A549 (cell line): ENCODE measurements at regions not wholly inside any gene's neighbourhood (a gene's known extent, or its start where the extent isn't known, plus 50 kb on each side); places are given as distances from the start of the nearest gene placed in this dataset.

Experiments
- CBX2 ChIP-seq: fragments of 200-600 bp; sonication (generic); IDR thresholded peaks from 2 replicates; pipeline ENCODE4 v1.6.1; 2016; ENCODE audit warnings: low read depth, mild to moderate bottlenecking, borderline replicate concordance
- CEBPB ChIP-seq, 2 experiments: fragments of >200 bp in 1 of 2; sonication (Bioruptor Twin) in 1 of 2; formaldehyde crosslinking in 1 of 2; IDR thresholded peaks; 2 replicates each; pipeline ENCODE4 v1.6.1; 2012 to 2016
- CHD2 ChIP-seq: fragments of 150-350 bp; IDR thresholded peaks from 2 replicates; pipeline ENCODE4 v1.6.1; 2014; ENCODE audit warnings: low read length; ENCODE audit not compliant: partially characterized antibody
- CTCF ChIP-seq: fragments of >200 bp; sonication (Bioruptor Twin); formaldehyde crosslinking; IDR thresholded peaks from 3 replicates; pipeline ENCODE4 v1.5.1; 2016
- EP300 ChIP-seq, 2 experiments: fragments of >200 bp; sonication (Bioruptor Twin); formaldehyde crosslinking; IDR thresholded peaks; 2 replicates in 1 of 2; 3 replicates in 1 of 2; pipeline ENCODE4 v1.6.1; 2016 to 2017
- MYC ChIP-seq: IDR thresholded peaks from 2 replicates; pipeline ENCODE4 v1.6.1; 2012; ENCODE audit warnings: mild to moderate bottlenecking, inconsistent platforms, low read length, improper control_type of control experiment, borderline replicate concordance
- NPAS2 ChIP-seq: fragments of 250-450 bp; sonication (Bioruptor Pico); IDR thresholded peaks from 2 replicates; pipeline ENCODE4 v1.8.0; 2022; ENCODE audit warnings: mild to moderate bottlenecking, moderate library complexity, borderline replicate concordance
- PHF8 ChIP-seq: fragments of 200-600 bp; sonication (generic); IDR thresholded peaks from 2 replicates; pipeline ENCODE4 v1.6.1; 2016; ENCODE audit warnings: low read depth, mild to moderate bottlenecking, antibody characterized with exemption, moderate library complexity, borderline replicate concordance
- POLR2A ChIP-seq: IDR thresholded peaks from 2 replicates; pipeline ENCODE4 v1.6.1; 2012; ENCODE audit warnings: mild to moderate bottlenecking, low read length
- POLR2AphosphoS2 ChIP-seq: conservative IDR thresholded peaks from 2 replicates; pipeline ENCODE4 v1.6.1; 2012; ENCODE audit warnings: low read length, improper control_type of control experiment, inconsistent platforms
- TP53 ChIP-seq: fragments of 250-450 bp; sonication (Bioruptor Pico); IDR thresholded peaks from 2 replicates; pipeline ENCODE4 v1.5.0; 2021; ENCODE audit warnings: mild to moderate bottlenecking, moderate library complexity
- TF ChIP-seq, protein P1 (sequence below): fragments of 150-350 bp; IDR thresholded peaks from 2 replicates; pipeline ENCODE4 v1.6.1; 2014; ENCODE audit warnings: low read depth, mild to moderate bottlenecking, low read length
- TF ChIP-seq, protein P2 (sequence below): IDR thresholded peaks from 2 replicates; pipeline ENCODE4 v1.6.1; 2012
- TF ChIP-seq, protein P3 (sequence below): fragments of 200-600 bp; sonication (generic); IDR thresholded peaks from 2 replicates; pipeline ENCODE4 v1.6.1; 2016; ENCODE audit warnings: antibody characterized with exemption, mild to moderate bottlenecking, moderate library complexity

DNA sequence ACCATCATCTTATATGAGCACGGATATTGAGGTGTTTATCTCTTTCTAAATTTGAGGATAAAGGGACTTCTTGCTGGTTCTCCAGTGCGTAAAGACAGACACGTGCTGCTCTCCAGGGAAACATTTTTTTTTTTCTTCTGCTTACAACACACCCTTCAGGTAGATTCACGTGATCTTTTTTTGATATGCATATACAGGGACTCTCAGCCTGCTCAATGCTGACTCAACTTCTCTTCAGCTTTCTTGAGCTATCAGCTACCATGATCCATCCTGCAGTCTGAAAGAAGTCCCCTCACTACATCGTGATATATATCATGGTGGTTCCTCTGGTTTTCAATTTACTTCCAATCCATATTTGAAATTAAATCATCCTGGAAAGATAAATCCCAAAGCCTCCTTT, 87.1 kb upstream of the SLITRK3 start:
- TF ChIP-seq POLR2AphosphoS2 (no peak), CTCF (no peak), POLR2A (no peak), CBX2 (no peak), NPAS2 (CRISPR knock-in tag) (no peak), PHF8 (no peak), MYC (no peak), CHD2 (no peak), CEBPB (IDR thresholded peaks at IDR 0.05) (no peak), TP53 (no peak), EP300 (IDR thresholded peaks at IDR 0.05) (no peak)
- TF ChIP-seq, protein P1, sequence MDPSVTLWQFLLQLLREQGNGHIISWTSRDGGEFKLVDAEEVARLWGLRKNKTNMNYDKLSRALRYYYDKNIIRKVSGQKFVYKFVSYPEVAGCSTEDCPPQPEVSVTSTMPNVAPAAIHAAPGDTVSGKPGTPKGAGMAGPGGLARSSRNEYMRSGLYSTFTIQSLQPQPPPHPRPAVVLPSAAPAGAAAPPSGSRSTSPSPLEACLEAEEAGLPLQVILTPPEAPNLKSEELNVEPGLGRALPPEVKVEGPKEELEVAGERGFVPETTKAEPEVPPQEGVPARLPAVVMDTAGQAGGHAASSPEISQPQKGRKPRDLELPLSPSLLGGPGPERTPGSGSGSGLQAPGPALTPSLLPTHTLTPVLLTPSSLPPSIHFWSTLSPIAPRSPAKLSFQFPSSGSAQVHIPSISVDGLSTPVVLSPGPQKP, result no peak
- TF ChIP-seq, protein P2, sequence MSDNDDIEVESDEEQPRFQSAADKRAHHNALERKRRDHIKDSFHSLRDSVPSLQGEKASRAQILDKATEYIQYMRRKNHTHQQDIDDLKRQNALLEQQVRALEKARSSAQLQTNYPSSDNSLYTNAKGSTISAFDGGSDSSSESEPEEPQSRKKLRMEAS, result no peak
- TF ChIP-seq, protein P3, sequence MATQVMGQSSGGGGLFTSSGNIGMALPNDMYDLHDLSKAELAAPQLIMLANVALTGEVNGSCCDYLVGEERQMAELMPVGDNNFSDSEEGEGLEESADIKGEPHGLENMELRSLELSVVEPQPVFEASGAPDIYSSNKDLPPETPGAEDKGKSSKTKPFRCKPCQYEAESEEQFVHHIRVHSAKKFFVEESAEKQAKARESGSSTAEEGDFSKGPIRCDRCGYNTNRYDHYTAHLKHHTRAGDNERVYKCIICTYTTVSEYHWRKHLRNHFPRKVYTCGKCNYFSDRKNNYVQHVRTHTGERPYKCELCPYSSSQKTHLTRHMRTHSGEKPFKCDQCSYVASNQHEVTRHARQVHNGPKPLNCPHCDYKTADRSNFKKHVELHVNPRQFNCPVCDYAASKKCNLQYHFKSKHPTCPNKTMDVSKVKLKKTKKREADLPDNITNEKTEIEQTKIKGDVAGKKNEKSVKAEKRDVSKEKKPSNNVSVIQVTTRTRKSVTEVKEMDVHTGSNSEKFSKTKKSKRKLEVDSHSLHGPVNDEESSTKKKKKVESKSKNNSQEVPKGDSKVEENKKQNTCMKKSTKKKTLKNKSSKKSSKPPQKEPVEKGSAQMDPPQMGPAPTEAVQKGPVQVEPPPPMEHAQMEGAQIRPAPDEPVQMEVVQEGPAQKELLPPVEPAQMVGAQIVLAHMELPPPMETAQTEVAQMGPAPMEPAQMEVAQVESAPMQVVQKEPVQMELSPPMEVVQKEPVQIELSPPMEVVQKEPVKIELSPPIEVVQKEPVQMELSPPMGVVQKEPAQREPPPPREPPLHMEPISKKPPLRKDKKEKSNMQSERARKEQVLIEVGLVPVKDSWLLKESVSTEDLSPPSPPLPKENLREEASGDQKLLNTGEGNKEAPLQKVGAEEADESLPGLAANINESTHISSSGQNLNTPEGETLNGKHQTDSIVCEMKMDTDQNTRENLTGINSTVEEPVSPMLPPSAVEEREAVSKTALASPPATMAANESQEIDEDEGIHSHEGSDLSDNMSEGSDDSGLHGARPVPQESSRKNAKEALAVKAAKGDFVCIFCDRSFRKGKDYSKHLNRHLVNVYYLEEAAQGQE, result no peak
